Stimulated activated CD8-positive, alpha-beta memory T cell treated with anti-CD3 and anti-CD28 coated beads, Interleukin-7, amount 100 ng/mL, for 4 hours (primary cell): ENCODE measurements at regions not wholly inside any gene's neighbourhood (a gene's known extent, or its start where the extent isn't known, plus 50 kb on each side); places are given as distances from the start of the nearest gene placed in this dataset.

Experiments used
- DNase-seq, 2 donors: peaks; one replicate each; pipeline ENCODE4 v3.0.0-alpha.2; 2020; ENCODE audit warnings: low read depth in 2 of 2

GRCh38 chr4:10179957-10180602 is 63.5 kb upstream of the WDR1 start:
- no peak for DNase-seq

- DNase-seq = no peak
Observed at GRCh38 chr4:10178763-10179162, 62.2 kb upstream of the WDR1 start.

DNA sequence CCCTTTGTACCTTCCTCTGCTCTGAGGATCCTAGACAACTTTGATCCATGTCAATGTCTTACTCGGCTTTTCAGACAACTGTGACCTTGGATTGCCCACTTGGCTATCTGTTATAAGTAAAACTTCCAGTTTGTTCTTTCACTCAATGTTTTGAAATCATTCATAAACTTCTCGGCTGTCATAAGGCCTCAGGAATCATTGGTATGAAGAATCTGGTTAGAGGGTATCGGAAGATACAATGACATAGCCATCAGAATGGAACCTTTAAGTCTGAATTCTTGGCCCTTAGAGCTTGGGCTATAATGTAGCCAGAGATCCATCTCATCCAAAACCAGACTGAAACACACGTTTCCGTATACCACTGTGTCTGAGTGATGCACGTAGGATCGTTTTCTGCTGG is 59.0 kb upstream of the WDR1 start:
- DNase-seq = no peak

- no peak for DNase-seq
Observed at GRCh38 chr4:10173754-10174749, 57.5 kb upstream of the WDR1 start.

DNA sequence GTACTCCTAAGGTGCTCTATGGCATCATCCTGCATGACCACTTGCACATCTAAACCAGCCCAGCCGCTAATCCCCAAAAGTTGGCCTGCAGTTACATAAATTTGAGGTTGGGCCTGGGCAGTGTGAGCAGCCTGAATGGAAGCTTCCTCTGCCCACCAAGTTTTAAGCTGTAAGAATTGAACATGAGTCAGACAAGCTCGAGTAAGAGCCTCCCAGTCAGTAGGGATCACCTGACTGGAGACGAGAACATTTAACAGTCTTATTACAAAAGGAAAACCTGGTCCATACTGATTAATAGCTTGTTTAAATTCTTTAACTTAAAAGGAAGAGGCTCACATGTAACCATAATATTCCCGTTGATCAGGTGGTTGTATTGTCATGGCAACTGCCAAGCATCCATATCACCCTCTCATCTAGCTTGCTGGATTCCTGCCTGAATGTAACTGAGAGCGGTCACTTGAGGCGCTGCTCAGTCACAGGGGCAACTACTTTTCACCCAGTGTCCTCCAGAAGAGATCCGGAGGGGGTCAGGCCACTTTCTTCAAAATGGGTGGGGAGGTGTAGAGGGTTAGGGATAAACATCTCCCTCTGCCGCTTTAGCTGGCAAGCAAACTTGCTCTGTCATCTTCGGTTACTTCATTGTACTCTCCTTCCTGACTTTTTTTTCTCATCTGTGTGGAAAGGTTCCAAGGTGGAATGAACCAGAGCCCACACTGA is 56.6 kb upstream of the WDR1 start:
- no peak for DNase-seq

DNA sequence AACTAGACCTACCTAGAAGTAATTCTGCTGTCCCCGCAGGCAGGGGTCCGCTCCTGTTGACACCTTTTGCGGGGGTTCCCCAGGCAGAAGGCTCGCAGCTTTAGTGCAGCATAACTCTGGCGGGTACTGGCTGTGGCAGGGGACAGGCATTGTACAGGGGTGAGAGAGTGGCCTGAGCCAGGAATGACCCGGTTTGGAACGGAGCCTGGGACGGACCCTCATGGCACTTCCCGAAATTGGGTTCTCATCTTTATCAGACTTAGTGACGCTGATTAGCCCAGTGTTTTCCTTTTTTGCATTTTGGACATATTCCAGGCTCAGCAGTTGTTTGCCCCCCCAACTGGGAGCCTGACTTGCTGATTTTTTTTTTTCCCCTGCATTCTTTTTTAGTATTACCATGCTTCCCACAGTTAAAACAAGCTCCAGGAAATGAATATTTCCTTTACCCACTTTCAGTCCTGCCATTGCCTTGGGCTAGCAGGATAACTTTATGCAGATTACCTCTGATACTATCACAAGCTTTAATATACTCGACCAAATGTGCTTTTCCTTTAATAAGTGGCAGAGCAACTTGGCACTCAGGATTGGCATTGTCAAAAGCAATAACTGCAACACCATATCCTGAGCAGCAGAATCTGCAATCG is 55.8 kb upstream of the WDR1 start:
- no peak for DNase-seq

DNA sequence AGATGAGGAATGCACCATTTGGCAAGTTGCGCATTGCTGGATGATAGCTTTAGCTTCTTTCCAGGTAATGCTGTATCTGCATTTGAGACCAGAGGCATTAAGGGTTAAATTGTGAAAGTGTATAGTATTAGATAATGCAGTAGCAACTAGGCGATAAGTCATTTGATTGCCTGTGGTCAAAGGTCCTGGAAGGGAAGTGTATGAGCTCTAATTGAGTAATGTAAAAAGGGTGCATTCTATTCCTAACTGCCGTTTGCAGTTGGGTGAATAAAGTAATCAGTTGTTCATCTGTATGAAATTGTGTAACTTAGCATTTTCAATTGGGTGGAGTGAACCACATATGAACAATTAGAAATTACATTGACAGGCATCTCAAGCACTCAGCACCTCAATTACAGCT is 54.5 kb upstream of the WDR1 start:
- DNase-seq = no peak

DNA sequence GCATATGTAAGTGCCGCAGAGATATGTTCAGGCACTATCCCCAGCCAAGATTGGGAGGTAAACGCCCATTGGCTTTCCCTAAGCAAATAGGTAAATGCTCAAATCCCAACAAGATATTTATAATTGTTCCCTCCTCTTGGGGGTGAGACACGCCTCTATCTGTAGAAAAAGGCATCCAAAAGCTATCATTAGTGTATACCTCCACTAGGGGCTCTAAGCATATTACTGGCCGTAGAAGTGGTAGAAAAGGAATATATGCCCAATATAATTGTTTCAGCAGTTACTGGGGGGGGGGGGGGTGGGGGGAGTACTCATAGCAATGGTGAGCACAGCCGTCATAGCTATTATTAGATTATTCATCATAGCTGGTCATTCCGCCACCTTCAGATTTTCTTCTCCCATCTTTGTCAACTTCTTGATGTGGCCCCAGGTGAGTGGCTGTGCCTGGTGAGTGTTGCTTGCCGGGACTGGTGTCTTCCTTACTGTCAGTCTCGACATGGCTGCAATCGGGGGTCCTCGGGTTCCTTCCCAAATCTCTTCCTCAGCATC is 53.3 kb upstream of the WDR1 start:
- DNase-seq = no peak

DNA sequence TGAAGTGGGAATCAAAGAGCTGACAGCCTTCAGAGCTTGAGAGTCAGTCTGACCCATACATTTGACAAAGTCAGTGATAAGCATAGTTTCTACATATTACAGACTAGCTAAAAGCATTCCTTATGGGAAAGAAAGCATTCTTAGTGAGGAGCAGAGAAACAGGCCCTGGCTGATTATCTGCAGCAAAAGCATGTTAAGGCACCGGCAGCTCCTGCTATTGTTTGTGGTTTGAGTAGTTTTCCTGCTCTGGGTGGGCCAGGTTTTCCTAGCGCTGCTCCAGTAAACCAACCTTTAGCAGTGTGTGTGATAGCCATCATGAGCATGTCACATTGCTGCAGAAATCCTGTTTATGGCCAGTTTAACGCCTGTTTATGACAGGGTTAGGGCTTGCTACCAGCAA is 51.6 kb upstream of the WDR1 start:
- no peak for DNase-seq

DNA sequence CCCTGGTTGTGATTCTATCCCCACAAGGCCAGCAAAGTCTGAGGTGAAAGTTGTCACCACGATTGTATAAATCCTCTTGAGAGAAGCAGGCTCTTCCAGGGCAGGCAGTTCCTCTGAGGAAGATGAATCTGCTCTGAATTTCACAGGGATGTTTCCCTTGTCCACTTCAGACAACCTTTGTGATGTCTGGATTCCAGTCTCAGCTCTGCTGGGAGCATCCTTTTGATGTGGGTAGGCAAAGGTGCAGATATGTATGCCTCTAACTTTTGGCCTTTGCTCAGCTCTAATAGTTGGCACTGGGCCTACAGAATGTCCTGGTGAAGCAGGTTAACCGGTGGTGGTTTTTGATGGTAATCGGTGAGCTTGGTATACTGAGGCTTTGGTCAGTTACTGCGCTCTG is 50.6 kb upstream of the WDR1 start:
- DNase-seq = no peak
